ENCODE measurements at regions not wholly inside any gene's neighbourhood (a gene's known extent, or its start where the extent isn't known, plus 50 kb on each side); places are given as distances from the start of the nearest gene placed in this dataset.

DNA sequence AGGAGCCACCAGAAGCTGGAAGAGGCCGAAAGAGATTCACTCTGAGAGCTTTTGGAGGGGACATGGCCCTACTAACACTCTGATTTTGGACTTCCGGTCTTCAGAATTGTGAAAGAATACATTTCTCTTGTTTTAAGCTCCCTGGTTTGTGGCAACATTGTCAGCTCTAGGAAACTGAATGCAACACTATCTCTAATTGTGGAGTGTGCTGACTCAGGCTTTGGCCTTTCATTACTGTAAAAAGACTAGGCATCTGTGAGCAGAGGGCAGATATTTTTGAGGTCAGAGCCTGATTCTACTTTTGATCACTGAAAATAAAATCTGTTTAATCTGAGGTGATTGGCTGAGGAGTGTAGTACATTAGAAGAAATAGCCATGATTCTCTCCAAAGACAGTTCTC is 185.4 kb upstream of the FAM98A start:
- TF ChIP-seq, protein P1, sequence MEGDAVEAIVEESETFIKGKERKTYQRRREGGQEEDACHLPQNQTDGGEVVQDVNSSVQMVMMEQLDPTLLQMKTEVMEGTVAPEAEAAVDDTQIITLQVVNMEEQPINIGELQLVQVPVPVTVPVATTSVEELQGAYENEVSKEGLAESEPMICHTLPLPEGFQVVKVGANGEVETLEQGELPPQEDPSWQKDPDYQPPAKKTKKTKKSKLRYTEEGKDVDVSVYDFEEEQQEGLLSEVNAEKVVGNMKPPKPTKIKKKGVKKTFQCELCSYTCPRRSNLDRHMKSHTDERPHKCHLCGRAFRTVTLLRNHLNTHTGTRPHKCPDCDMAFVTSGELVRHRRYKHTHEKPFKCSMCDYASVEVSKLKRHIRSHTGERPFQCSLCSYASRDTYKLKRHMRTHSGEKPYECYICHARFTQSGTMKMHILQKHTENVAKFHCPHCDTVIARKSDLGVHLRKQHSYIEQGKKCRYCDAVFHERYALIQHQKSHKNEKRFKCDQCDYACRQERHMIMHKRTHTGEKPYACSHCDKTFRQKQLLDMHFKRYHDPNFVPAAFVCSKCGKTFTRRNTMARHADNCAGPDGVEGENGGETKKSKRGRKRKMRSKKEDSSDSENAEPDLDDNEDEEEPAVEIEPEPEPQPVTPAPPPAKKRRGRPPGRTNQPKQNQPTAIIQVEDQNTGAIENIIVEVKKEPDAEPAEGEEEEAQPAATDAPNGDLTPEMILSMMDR (IDR thresholded peaks at IDR 0.05), result no peak
- no peak for TF ChIP-seq POLR2A (IDR thresholded peaks at IDR 0.05)
